Thoracic aorta (tissue), 2 donors: ENCODE measurements at regions not wholly inside any gene's neighbourhood (a gene's known extent, or its start where the extent isn't known, plus 50 kb on each side); places are given as distances from the start of the nearest gene placed in this dataset.
A peak's percentile ranks its signal among the peaks of the same experiment; 100 is the strongest.

Experiments used
- ATAC-seq: fragments of 150-250 bp; one replicate; pipeline ENCODE4 v1.8.0; 2017; ENCODE audit warnings: low read depth; ENCODE audit not compliant: insufficient number of reproducible peaks, low FRiP score
- DNase-seq: peaks from one replicate; pipeline ENCODE4 v3.0.0-alpha.2; 2020; ENCODE audit warnings: low spot score
- H3K27ac ChIP-seq, 2 donors: fragments of 200-600 bp; sonication (generic); 1 replicate in 1 of 2; 2 replicates in 1 of 2; pipeline ENCODE4 v1.5.1; 2016; ENCODE audit warnings: mild to moderate bottlenecking in 2 of 2, moderate library complexity in 2 of 2
- H3K27me3 ChIP-seq: fragments of 200-600 bp; sonication (generic); replicated peaks from 2 replicates; pipeline ENCODE4 v1.6.0; 2016; ENCODE audit warnings: mild to moderate bottlenecking; ENCODE audit not compliant: insufficient read depth
- H3K36me3 ChIP-seq: fragments of 200-600 bp; sonication (generic); one replicate; pipeline ENCODE4 v1.5.1; 2016
- H3K4me1 ChIP-seq, 2 donors: fragments of 200-600 bp; sonication (generic); 1 replicate in 1 of 2; 2 replicates in 1 of 2; pipeline versions ENCODE4 v1.5.1 to v1.6.0; 2016; ENCODE audit warnings: low read depth in 2 of 2, mild to moderate bottlenecking in 1 of 2; ENCODE audit not compliant: control insufficient read depth in 1 of 2
- H3K4me3 ChIP-seq: fragments of 200-600 bp; sonication (generic); 2 replicates; pipeline ENCODE4 v1.5.1; 2016; ENCODE audit warnings: mild to moderate bottlenecking
- H3K9me3 ChIP-seq: fragments of 200-600 bp; sonication (generic); 2 replicates; pipeline ENCODE4 v1.5.1; 2016
- TF ChIP-seq, protein P1 (sequence below): fragments of 200-600 bp; sonication (generic); IDR thresholded peaks from one replicate; pipeline ENCODE4 v1.5.1; 2019; ENCODE audit warnings: antibody characterized with exemption

- DNase-seq (peak; percentile 76), ATAC-seq (peak; percentile 77)
- no peaks in the 10 kb centered on the region for H3K9me3 ChIP-seq
- H3K4me3 ChIP-seq, result no peak overlapping the region
- no peaks in the 10 kb centered on the region for H3K27me3 ChIP-seq
- H3K4me1 ChIP-seq, result peaks cover 63 to 93% of the 10 kb centered on the region in 2 donors
- TF ChIP-seq, protein P1, sequence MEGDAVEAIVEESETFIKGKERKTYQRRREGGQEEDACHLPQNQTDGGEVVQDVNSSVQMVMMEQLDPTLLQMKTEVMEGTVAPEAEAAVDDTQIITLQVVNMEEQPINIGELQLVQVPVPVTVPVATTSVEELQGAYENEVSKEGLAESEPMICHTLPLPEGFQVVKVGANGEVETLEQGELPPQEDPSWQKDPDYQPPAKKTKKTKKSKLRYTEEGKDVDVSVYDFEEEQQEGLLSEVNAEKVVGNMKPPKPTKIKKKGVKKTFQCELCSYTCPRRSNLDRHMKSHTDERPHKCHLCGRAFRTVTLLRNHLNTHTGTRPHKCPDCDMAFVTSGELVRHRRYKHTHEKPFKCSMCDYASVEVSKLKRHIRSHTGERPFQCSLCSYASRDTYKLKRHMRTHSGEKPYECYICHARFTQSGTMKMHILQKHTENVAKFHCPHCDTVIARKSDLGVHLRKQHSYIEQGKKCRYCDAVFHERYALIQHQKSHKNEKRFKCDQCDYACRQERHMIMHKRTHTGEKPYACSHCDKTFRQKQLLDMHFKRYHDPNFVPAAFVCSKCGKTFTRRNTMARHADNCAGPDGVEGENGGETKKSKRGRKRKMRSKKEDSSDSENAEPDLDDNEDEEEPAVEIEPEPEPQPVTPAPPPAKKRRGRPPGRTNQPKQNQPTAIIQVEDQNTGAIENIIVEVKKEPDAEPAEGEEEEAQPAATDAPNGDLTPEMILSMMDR, result no peak
- H3K27ac ChIP-seq, result peak overlapping the region; percentile 73 to 82
- no peaks in the 10 kb centered on the region for H3K36me3 ChIP-seq
Observed at GRCh38 chr20:1813101-1813529, 82.1 kb upstream of the SIRPA start.

DNA sequence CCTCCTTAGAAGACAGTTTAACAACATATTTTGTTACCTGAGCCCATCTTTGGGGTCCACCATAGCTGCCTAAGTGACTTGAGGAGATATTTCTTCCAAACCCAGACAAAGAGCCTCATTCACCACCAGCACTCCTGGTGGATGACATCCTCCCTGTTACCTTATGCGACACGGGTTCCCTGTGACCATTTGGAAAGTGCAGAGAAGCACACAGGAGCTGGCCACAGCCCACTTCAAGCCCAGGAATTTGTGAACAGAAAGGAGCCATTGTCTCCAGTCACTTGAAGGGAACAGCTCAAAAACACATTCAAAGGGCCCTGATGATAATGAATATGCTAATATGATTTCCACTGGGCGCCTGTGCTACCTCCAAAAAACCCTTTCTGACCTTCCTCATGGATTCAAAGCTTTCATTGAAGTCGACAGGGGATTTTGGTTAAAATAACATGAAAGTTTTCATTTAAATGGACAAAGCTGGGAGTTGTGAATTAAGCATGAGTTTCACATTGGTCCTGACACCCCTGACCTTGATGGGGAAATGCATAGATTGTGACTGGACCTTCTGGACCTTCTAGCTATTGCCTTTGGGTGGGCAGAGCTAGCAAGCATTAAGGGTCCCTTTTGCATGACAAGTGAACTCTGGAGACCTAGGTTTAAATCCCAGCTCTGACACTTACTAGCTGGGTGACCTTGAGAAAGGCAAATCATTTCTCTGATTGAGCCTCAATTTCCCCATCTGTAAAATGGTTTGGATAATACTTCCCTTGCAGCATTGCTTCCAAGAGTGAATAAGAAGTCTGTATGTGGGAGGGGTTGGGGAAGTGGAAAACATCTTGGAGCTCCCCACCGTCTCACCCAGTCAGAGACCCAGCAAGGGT, 83.3 kb upstream of the SIRPA start:
- no peaks in the 10 kb centered on the region for H3K27me3 ChIP-seq
- H3K4me3 ChIP-seq, result no peak overlapping the region
- TF ChIP-seq, protein P1, result no peak
- H3K27ac ChIP-seq, result peak overlapping the region; percentile 73 to 82
- ATAC-seq (no peak), DNase-seq (no peak)
- H3K4me1 ChIP-seq, result peaks cover 54 to 81% of the 10 kb centered on the region in 2 donors
- no peaks in the 10 kb centered on the region for H3K9me3 ChIP-seq
- H3K36me3 ChIP-seq, result no peaks in the 10 kb centered on the region

- TF ChIP-seq, protein P1, result no peak
- no peak for DNase-seq
Observed at GRCh38 chr20:1810926-1811620, 84.1 kb upstream of the SIRPA start.

GRCh38 chr20:1810572-1810925, 84.7 kb upstream of the SIRPA start:
- ATAC-seq, result no peak
- Histone ChIP-seq H3K4me1 (peaks cover 42 to 67% of the 10 kb centered on the region in 2 donors), H3K9me3 (no peaks in the 10 kb centered on the region), H3K27me3 (no peaks in the 10 kb centered on the region), H3K36me3 (no peaks in the 10 kb centered on the region), H3K27ac (peak overlapping the region; percentile 73 to 82), H3K4me3 (no peak overlapping the region)
- TF ChIP-seq, protein P1, result no peak
- DNase-seq, result no peak

More at GRCh38 chr20:1810926-1811620, 84.1 kb upstream of the SIRPA start:
- Histone ChIP-seq H3K27ac (peak overlapping the region; percentile 73 to 82), H3K36me3 (no peaks in the 10 kb centered on the region), H3K27me3 (no peaks in the 10 kb centered on the region), H3K4me3 (no peak overlapping the region), H3K9me3 (no peaks in the 10 kb centered on the region), H3K4me1 (peaks cover 47 to 73% of the 10 kb centered on the region in 2 donors)
- no peak for ATAC-seq
